GM23338 (cell line): ENCODE measurements at regions not wholly inside any gene's neighbourhood (a gene's known extent, or its start where the extent isn't known, plus 50 kb on each side); places are given as distances from the start of the nearest gene placed in this dataset.

Experiments used
- EZH2 ChIP-seq: fragments of 200-600 bp; sonication (generic); IDR thresholded peaks from one replicate; pipeline ENCODE4 v1.8.0; 2017; ENCODE audit warnings: antibody characterized with exemption, mild to moderate bottlenecking, low read depth; ENCODE audit not compliant: unreplicated experiment
- ZNF331 ChIP-seq: fragments of 250-450 bp; sonication (Bioruptor Pico); IDR thresholded peaks from 2 replicates; pipeline ENCODE4 v1.5.0; 2020; ENCODE audit warnings: low read depth, mild to moderate bottlenecking, moderate library complexity
- TF ChIP-seq, protein P1 (sequence below): IDR thresholded peaks from one replicate; pipeline ENCODE4 v1.6.1; 2018; ENCODE audit warnings: antibody characterized with exemption; ENCODE audit not compliant: unreplicated experiment
- TF ChIP-seq, protein P2 (sequence below), 2 experiments: fragments of 200-600 bp in 1 of 2; sonication (generic) in 1 of 2; conservative IDR thresholded peaks; 2 replicates each; pipeline versions ENCODE4 v1.5.1 to v1.6.1; 2016 to 2017; ENCODE audit warnings: antibody characterized with exemption in 2 of 2, low read depth in 2 of 2, mild to moderate bottlenecking in 2 of 2, moderate library complexity in 1 of 2

DNA sequence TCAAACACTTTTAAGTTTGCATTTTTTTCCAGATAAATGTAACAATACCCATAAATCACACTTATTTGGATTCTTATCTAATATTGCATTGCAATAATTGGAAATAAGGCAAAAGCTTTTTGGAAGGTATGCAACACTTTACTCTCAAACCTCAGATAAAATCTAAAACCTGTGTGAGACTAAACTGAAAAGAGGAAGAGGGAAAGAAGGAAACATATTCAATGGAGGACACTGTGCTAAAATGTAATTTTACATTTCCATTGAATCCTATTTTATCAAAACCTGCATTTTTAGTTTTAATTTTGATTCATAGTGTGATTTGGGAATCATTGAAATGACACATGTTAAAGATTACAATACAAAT lies 99.4 kb downstream of the HPGD start:
- TF ChIP-seq, protein P1, sequence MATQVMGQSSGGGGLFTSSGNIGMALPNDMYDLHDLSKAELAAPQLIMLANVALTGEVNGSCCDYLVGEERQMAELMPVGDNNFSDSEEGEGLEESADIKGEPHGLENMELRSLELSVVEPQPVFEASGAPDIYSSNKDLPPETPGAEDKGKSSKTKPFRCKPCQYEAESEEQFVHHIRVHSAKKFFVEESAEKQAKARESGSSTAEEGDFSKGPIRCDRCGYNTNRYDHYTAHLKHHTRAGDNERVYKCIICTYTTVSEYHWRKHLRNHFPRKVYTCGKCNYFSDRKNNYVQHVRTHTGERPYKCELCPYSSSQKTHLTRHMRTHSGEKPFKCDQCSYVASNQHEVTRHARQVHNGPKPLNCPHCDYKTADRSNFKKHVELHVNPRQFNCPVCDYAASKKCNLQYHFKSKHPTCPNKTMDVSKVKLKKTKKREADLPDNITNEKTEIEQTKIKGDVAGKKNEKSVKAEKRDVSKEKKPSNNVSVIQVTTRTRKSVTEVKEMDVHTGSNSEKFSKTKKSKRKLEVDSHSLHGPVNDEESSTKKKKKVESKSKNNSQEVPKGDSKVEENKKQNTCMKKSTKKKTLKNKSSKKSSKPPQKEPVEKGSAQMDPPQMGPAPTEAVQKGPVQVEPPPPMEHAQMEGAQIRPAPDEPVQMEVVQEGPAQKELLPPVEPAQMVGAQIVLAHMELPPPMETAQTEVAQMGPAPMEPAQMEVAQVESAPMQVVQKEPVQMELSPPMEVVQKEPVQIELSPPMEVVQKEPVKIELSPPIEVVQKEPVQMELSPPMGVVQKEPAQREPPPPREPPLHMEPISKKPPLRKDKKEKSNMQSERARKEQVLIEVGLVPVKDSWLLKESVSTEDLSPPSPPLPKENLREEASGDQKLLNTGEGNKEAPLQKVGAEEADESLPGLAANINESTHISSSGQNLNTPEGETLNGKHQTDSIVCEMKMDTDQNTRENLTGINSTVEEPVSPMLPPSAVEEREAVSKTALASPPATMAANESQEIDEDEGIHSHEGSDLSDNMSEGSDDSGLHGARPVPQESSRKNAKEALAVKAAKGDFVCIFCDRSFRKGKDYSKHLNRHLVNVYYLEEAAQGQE: no peak
- TF ChIP-seq EZH2: no peak
- TF ChIP-seq, protein P2, sequence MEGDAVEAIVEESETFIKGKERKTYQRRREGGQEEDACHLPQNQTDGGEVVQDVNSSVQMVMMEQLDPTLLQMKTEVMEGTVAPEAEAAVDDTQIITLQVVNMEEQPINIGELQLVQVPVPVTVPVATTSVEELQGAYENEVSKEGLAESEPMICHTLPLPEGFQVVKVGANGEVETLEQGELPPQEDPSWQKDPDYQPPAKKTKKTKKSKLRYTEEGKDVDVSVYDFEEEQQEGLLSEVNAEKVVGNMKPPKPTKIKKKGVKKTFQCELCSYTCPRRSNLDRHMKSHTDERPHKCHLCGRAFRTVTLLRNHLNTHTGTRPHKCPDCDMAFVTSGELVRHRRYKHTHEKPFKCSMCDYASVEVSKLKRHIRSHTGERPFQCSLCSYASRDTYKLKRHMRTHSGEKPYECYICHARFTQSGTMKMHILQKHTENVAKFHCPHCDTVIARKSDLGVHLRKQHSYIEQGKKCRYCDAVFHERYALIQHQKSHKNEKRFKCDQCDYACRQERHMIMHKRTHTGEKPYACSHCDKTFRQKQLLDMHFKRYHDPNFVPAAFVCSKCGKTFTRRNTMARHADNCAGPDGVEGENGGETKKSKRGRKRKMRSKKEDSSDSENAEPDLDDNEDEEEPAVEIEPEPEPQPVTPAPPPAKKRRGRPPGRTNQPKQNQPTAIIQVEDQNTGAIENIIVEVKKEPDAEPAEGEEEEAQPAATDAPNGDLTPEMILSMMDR (conservative IDR thresholded peaks at IDR 0.05; ENCODE audit: low read depth in 2 of 2): no peak
- no peak for TF ChIP-seq ZNF331 (CRISPR knock-in tag)
